Adrenal gland (tissue), 9 donors: ENCODE measurements at regions not wholly inside any gene's neighbourhood (a gene's known extent, or its start where the extent isn't known, plus 50 kb on each side); places are given as distances from the start of the nearest gene placed in this dataset.

Experiments used
- DNase-seq, 7 donors: peaks; one replicate each; pipeline ENCODE4 v3.0.0-alpha.2; 2019 to 2020
- H3K27ac ChIP-seq, 5 donors: fragments of 200-600 bp; sonication (generic) in 4 of 5; 1 replicate in 3 of 5; 2 replicates in 2 of 5; pipeline versions ENCODE4 v1.5.1 to v1.8.0; 2016 to 2020; ENCODE audit warnings: mild to moderate bottlenecking in 1 of 5
- H3K27me3 ChIP-seq: fragments of 200-600 bp; 2 replicates; pipeline ENCODE4 v1.8.0; 2021
- H3K36me3 ChIP-seq, 2 donors: fragments of 200-600 bp; replicated peaks in 1 of 2; 1 replicate in 1 of 2; 2 replicates in 1 of 2; pipeline versions ENCODE4 v1.5.1 to v1.8.0; 2018 to 2022
- H3K4me1 ChIP-seq, 2 donors: fragments of 200-600 bp; replicated peaks in 1 of 2; 1 replicate in 1 of 2; 2 replicates in 1 of 2; pipeline versions ENCODE4 v1.5.1 to v1.8.0; 2018 to 2021
- H3K4me3 ChIP-seq, 4 donors: fragments of 200-600 bp; sonication (generic) in 3 of 4; one replicate each; pipeline ENCODE4 v1.5.1; 2016 to 2018
- H3K9me3 ChIP-seq, 3 donors: fragments of 200-600 bp; sonication (generic) in 1 of 3; replicated peaks in 1 of 3; 1 replicate in 2 of 3; 2 replicates in 1 of 3; pipeline versions ENCODE4 v1.5.1 to v1.8.0; 2016 to 2021
- CTCF ChIP-seq, 6 experiments: fragments of 450-650 bp in 4 of 6; fragments of 200-600 bp in 2 of 6; sonication (generic) in 1 of 6; IDR thresholded peaks; 1 replicate in 5 of 6; 2 replicates in 1 of 6; pipeline versions ENCODE4 v1.5.1 to v1.8.0; 2016 to 2021; ENCODE audit warnings: antibody characterized with exemption in 6 of 6, mild to moderate bottlenecking in 2 of 6, moderate library complexity in 1 of 6
- POLR2A ChIP-seq, 2 donors: fragments of 450-650 bp; IDR thresholded peaks; one replicate each; pipeline ENCODE4 v1.6.1; 2017; ENCODE audit warnings: antibody characterized with exemption in 2 of 2, mild to moderate bottlenecking in 2 of 2, moderate library complexity in 1 of 2
- WGBS, 4 donors: extraction: QIAGEN DNeasy Blood & Tissue Kit in 2 of 4; methylation state at CpG; one replicate each; pipeline versions ENCODE4 v1.1.5 to v1.1.7; 2013 to 2017; 5-methylcytosine and 5-hydroxymethylcytosine counted together
- intact Hi-C, 2 donors: fragments of 100-400 bp; cut with DNase I; formaldehyde crosslinking; loops; one replicate each; pipeline versions ENCODE4 v1.14.1 to v1.15.0; 2022 to 2023
- donor health status: healthy with polysubstance abuse.
- donor health status: Bipolar disorder and iron deficiency.
- donor health status: DM: yes; HTN: yes; CAD: no.
- donor health status: DM: no; HTN: no; CAD: no.
- donor health status: DM: no; HTN: no; CAD: no.

DNA sequence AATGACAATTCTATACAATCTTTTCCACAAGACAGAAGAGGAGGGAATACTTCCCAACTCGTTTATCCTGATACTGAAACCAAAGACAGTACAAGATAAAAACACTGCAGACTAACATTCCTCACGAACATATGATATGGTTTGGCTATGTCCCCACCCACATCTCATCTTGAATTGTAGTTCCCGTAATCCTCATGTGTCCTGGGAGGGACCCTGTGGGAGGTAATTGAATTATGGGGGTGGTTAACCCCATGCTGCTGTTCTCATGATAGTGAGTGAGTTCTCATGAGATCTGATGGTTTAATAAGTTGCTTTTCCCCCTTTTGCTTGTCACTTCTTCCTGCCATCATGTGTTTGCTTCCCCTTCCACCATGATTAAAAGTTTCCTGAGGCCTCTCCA lies 83.9 kb upstream of the PROK2 start:
- WGBS, 4 donors, result 64 to 71% (median 69%) methylated on average over 3 of the region's 3 CpGs
- TF ChIP-seq POLR2A (IDR thresholded peaks at IDR 0.05) (no peak), CTCF (IDR thresholded peaks at IDR 0.05) (no peak)
- intact Hi-C loops, result no loop called here
- Histone ChIP-seq H3K27me3 (no peaks in the 10 kb centered on the region), H3K4me3 (no peak overlapping the region), H3K27ac (no peak overlapping the region), H3K4me1 (no peaks in the 10 kb centered on the region), H3K9me3 (peaks cover 0 to 7% (median 0%) of the 10 kb centered on the region in 3 donors), H3K36me3 (no peaks in the 10 kb centered on the region)
- no peak for DNase-seq

DNA sequence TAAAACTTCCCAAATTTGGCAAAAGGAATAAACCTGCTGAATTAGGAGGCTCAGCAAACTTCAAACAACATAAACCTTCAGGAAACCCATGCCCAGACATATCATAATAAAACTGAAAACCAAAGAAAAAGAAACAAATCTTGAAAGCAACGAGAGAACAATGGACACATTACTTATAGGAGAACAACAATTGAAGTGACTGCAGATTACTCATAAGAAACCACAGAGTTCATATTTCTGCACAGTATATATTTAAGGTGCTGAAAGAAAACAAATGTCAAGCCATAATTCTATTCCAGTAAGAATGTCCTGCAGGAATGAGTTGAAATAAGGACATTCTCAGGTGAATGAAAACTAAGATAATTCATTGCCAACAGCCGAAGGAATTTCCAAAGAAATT lies 80.8 kb upstream of the PROK2 start:
- no peak overlapping the region for H3K4me3 ChIP-seq
- DNase-seq, result no peak
- intact Hi-C loops, result no loop called here
- no peaks in the 10 kb centered on the region for H3K36me3 ChIP-seq
- H3K27ac ChIP-seq, result no peak overlapping the region
- peaks cover 5% of the 10 kb centered on the region for H3K27me3 ChIP-seq
- H3K9me3 ChIP-seq, result peaks cover 0 to 7% (median 0%) of the 10 kb centered on the region in 3 donors
- no peaks in the 10 kb centered on the region for H3K4me1 ChIP-seq
- TF ChIP-seq CTCF (IDR thresholded peaks at IDR 0.05) (no peak), POLR2A (IDR thresholded peaks at IDR 0.05) (no peak)
- 72 to 75% (median 74%) methylated on average over 2 of the region's 2 CpGs for whole genome bisulfite sequencing, 4 donors

GRCh38 chr3:71863563-71864190 lies 78.7 kb upstream of the PROK2 start:
- Histone ChIP-seq H3K36me3 (no peaks in the 10 kb centered on the region), H3K9me3 (peaks cover 0 to 7% (median 0%) of the 10 kb centered on the region in 3 donors), H3K4me1 (no peaks in the 10 kb centered on the region), H3K27me3 (peaks cover 12% of the 10 kb centered on the region), H3K4me3 (no peak overlapping the region), H3K27ac (no peak overlapping the region)
- intact Hi-C loops, result loop anchor here in 1 of 2 donors (5.0 kb wide), 1 partner anchor 146 kb away; no protein-coding TSS in a partner anchor
- WGBS, 4 donors, result 73 to 80% (median 77%) methylated on average over 5 of the region's 5 CpGs
- no peak for TF ChIP-seq POLR2A (IDR thresholded peaks at IDR 0.05)
- TF ChIP-seq CTCF (IDR thresholded peaks at IDR 0.05), result no peak
- no peak for DNase-seq

DNA sequence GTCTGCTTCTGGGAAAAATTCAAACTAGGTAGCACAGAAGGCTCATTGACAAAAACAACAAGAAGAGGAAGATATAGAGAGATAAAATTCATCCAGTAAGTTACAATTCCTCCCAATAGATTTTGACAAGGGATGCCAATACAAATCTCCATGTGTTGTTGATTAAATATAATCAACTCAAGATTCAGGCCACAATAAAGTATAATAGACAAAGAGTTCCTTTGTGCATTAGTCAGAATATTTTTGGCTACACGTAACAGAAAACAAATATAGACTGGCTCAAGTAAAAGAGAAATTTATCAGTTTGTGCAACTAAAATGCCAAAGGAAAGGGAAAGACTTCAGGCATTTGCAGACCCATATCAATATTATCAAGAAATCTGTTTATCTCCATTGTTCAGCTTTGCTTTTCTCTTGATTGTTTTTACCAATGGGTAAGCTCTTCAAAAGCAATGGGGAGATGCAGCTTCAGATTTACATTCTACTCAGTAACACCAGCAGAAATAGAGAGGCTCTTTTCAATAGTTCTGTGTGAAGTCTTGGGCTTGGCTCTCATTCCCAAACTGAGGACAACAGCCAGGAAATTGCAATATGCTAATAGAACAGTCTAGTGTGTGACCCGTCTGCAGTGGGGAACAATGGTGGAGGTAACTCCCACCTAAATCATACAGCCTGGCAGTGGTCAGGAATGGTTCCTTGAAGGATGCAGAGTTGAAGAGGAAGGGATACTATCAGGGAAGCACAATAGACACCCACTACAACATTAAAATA lies 77.6 kb upstream of the PROK2 start:
- no peaks in the 10 kb centered on the region for H3K9me3 ChIP-seq
- no peaks in the 10 kb centered on the region for H3K4me1 ChIP-seq
- no peak overlapping the region for H3K27ac ChIP-seq
- no peak for DNase-seq
- H3K4me3 ChIP-seq, result no peak overlapping the region
- no peaks in the 10 kb centered on the region for H3K36me3 ChIP-seq
- 59 to 73% (median 64%) methylated on average over 2 of the region's 2 CpGs for WGBS, 4 donors
- peaks cover 12% of the 10 kb centered on the region for H3K27me3 ChIP-seq
- TF ChIP-seq POLR2A (IDR thresholded peaks at IDR 0.05), result no peak
- no peak for TF ChIP-seq CTCF (IDR thresholded peaks at IDR 0.05)
- intact Hi-C loops, result loop anchor here in 1 of 2 donors (5.0 kb wide), 1 partner anchor 145 kb away; no protein-coding TSS in a partner anchor
